Right kidney (tissue), 1 donor: ENCODE measurements at regions not wholly inside any gene's neighbourhood (a gene's known extent, or its start where the extent isn't known, plus 50 kb on each side); places are given as distances from the start of the nearest gene placed in this dataset.
"Not testable (repeated sequence)": the region's sequence is repeated elsewhere in the genome, so short reads cannot be mapped to it uniquely, and the experiment has no call there.

ENCODE experiments used
- DNase-seq: peaks from one replicate; pipeline ENCODE4 v3.0.0-alpha.2; 2016

DNA sequence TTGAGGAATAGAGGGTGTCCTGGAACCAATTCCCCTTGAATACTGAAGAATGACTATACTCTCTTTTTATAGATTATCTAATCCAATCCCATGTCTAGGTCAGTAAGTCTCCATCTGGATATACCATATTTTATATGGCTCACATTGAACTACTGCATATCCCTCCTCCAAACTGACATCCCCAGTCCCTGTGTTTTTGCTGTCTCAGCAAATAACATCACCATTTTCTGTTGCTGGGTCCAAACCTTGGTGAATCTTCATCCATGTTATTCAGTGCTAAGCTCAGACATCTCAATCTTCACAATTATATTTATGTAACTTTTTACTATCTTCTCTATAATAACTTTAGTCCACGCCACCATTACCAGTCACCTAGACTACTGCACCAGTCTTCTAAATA, 269.6 kb upstream of the CNTNAP4 start:
- DNase-seq, result no peak

GRCh38 chr16:76023835-76024234, 253.4 kb upstream of the CNTNAP4 start:
- no peak for DNase-seq

- DNase-seq, result no peak
These were observed 241.5 kb upstream of the CNTNAP4 start for GRCh38 chr16:76035689-76036088.

- no peak for DNase-seq
These were observed 239.1 kb upstream of the CNTNAP4 start for GRCh38 chr16:76038097-76038496.

DNA sequence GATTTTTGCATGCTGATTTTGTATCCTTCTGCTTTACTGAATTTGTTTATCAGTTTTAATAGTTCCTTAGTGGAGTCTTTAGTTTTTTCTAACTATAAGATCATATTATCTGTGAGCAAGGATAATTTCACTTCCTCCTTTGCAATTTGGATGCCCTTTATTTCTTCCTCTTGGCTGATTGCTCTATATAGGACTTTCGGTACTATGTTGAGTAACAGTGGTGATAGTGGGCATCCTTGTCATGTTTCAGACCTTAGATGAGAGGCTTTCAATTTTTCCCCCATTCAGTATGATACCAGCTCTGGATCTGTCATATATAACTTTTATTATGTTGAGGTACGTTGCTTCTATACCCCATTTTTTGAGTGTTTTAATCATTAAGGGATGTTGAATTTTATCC, 224.5 kb upstream of the CNTNAP4 start:
- DNase-seq, result no peak

DNA sequence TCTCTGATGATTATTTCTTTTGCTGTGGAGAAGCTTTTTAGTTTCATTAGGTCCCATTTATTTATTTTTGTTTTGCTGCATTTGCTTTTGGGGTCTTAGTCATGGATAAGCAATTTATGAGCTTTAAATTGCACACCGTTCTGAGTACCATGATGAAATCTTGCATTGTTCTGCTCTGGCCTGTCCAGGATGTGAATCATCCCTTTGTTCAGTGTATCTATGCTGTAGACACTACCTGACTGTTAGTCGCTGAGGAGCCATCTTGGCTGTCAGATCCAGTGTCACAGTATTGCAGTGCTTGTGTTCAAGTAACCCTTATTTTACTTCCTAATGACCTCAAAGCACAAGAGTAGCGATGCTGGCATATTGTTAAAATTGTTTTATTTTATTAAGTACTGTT, 218.0 kb upstream of the CNTNAP4 start:
- DNase-seq, result no peak

GRCh38 chr16:76059701-76060100, 217.5 kb upstream of the CNTNAP4 start:
- no peak for DNase-seq

DNA sequence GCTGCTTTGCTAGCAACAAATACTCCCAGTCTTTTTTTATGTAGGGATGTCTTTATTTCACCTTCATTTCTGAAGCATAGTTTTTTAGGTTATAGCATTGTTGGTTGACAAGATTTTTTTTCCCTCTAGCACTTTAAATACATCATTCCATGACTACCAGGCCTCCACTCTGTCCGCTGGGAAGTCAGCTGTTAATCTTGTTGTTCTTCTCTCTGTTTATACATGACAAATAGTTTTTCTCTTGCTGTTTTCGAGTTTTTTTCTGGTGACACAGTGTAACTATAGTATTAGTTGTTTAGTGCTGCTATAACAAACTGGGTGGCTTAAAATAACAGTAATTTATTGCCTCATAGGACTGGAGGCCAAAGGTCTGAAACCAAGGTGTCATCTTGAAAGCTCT, 205.5 kb upstream of the CNTNAP4 start:
- DNase-seq, result no peak

- no peak for DNase-seq
These were observed 195.2 kb upstream of the CNTNAP4 start for GRCh38 chr16:76081967-76082366.

DNA sequence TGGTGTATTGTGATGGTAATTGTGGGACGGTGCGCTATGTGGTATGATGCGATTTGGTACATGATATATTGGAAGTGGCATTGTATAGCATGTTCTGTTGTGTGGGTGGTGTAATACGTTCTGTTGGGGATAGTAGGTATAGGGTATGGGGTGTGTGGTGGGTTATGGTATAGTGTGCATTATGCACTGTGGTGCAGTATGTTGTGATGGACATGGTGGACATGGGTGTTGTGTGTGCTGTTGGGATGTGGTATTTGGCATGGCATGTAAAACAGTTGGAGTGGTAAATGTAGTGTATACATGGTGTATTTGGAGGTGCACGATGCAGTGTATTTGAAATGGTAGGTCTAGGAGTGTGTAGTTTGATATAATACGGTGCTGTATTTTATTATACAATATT, 170.6 kb upstream of the CNTNAP4 start:
- DNase-seq, result no peak

GRCh38 chr16:76108460-76108859, 168.7 kb upstream of the CNTNAP4 start:
- DNase-seq, result no peak

DNA sequence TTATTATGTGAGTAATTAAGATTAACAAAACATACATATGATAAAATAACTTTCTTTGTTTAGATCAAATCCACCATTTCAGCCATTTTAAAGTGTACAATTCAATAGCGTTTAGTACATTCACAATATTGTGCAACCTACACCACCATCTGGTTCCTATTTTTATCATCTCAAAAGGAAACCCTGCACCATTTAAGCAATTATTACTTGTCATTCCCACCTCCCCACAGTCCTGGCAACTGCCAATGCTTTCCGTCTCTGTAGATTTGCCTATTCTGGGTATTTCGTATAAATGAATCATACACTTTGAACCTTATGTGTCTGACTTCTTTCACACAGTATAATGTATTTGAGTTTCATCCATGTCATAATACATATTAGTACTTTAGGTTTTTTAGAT, 162.5 kb upstream of the CNTNAP4 start:
- DNase-seq, result no peak

DNA sequence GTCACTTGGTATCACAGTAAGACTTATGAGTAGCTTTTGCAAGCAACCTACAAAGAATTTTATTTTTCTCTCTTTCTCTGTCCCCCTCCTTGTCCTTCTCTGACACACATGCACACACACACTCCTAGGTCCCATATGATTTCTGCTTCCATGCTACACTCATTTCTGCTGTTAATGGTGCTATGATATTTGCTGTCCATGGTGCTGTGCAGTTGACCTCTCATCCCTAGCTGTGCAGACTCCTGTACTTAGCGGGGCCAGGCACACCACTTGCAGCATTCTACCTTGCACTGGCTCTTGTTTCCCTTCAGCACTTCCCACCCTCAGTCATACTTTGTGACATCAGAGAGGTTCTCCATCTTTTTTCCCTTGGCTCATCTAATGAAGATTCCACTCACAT, 158.9 kb upstream of the CNTNAP4 start:
- no peak for DNase-seq

GRCh38 chr16:76121636-76122035, 155.6 kb upstream of the CNTNAP4 start:
- DNase-seq, result no peak

DNA sequence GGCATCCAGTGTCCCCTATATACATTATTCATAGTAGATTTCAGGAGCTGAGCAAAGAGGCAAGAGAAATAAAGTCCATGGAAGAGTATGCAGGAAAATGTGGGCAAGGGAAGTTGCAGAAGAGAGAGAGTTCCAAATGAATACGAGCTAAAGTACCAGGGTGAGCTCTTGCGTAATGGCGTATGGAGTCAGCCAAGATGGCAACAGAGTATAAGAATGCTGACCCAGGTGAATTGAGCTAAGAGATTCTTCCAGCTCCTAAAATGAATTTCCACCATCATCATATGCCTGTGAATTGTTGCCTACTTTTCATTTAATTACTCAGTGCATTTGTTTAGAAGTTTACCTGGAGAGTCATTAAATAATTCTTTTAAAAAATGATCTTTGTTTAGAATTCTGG, 153.2 kb upstream of the CNTNAP4 start:
- no peak for DNase-seq

- no peak for DNase-seq
These were observed 151.3 kb upstream of the CNTNAP4 start for GRCh38 chr16:76125871-76126270.

DNA sequence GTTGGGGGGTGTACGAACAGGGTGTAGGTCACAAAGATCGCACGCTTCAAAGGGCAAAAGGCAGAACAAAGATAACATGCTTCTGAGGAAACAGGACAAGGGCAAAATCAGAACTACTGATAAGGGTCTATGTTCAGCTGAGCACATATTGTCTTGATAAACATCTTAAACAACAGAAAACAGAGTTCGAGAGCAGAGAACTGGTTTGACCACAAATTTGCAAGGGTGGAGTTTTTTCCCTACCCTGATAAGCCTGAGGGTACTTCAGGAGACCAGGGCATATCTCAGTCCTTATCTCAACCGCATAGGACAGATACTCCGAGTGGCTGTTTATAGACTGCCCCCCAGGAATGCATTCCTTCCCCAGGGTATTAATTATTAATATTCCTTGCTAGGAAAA, 139.1 kb upstream of the CNTNAP4 start:
- DNase-seq, result not testable (repeated sequence)

DNA sequence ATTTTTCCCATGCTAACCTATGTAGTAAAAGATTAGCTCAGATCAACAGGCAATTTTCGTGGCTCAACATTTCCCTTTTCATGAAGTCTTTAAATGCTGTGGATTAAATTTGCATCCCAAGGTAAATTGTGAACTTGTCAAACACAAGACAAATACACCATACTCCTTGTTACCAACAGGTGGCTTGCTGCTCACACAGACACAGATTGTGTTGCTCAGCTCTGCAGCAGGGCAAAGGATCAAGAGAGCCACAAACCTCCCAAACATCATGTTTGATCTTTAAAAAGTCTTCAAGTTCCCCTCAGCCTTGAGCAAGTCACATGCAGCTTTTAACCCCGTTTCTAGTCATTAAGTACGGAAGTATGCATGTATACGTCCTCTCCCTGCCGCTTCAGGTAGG, 119.6 kb upstream of the CNTNAP4 start:
- DNase-seq, result no peak

DNA sequence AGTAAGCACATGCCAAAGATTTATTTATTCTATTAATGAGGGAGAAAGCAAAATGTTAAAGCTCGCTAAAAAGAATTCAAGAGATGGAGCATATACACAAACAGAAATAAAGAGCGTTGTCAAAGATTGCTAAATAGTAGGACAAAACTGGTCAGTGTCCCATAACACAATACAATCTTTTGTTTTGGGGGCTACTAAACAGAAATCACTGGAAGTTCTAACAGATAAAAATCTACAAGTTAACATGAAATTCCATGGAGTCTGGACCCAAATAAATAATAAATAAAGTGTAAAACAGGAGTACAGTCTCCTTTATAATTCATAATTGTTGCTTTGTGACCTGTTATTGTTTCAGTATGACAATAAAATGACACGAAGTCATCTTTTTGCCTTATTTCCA, 115.2 kb upstream of the CNTNAP4 start:
- DNase-seq, result no peak

- no peak for DNase-seq
These were observed 112.1 kb upstream of the CNTNAP4 start for GRCh38 chr16:76164970-76165558.

GRCh38 chr16:76175718-76176117, 101.5 kb upstream of the CNTNAP4 start:
- no peak for DNase-seq

DNA sequence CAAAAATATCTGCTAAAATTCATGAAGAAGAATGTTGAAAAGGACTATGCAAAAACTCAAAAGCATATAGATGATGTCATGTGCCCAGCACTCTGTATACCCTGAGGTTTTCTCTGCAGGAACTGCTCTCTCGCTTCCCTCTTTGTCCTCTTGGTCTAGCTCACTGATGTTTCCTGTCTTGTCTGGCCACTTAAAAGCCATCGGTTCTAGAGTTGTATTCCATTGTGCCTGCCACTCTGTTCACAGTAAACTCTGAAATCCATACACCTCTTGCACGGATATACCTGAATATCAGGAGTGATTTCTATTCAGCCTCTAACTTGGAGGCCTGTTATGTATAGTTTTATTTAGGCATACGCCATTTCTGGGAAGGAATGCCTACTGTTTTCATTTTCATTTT, 101.0 kb upstream of the CNTNAP4 start:
- no peak for DNase-seq

DNA sequence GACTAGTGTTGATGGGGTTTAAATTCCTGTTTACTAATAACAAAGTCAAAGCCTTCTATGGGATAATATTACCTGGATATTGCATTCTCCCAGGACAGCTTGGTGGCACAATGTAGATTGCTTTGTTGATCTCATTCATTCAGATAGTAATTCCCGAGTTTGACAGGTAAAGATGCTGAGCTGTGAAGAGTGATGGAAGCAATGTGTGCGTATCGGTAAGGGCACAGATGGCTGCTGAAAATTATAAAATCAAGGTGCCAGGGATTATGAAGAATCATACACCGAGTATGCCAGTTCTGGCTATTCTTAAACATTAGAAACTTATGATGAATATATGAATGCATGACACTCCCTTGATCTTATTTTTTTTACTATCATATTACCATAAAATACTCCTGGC, 100.6 kb upstream of the CNTNAP4 start:
- DNase-seq, result no peak

DNA sequence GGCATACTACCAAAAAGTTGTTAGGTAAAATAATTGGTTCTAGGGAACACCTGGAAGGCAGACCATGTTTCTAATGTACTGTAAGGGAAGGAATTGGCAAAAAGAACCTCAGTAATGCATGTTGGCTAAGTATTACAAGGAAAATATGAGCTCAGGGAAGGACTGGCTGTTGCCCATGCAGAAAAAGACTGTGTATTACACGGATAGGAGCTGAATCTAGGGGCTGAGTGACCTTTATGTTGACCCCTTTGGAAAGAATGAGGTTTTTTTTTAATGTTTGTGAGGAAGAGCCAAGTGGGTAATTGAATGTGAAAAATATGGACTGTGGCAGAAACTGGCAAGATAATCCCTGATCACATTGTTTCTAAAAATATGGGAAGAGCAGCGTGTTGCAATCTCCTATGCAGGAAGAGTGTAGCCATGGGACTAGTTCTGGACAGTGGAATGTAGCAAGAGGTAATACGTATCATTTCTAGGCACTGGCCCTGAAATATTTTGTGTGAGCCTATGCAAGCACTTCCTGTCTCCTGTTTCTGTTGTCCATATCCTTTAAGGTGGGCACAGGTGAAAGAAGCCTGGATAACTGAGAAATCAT, 95.1 kb upstream of the CNTNAP4 start:
- no peak for DNase-seq

DNA sequence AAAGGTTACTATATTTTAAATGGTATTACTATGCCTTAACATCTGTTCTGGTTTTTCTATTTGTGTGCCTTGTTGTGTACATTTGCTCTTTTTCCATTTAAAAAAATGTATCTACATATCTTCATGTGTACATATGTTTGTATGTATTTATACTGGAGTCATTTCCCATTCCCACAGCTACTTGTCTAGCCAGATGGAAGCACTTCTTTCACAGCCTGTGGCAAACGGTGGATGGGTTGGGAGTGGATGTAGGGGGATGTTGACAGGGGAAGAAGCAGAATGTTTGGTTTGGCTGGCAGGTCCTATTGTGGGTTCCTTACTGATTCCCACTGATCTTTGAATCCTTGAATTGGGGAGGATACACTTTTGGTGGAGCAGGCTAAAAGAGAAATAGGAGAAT, 93.6 kb upstream of the CNTNAP4 start:
- DNase-seq, result no peak
